ENCODE measurements at regions not wholly inside any gene's neighbourhood (a gene's known extent, or its start where the extent isn't known, plus 50 kb on each side); places are given as distances from the start of the nearest gene placed in this dataset.

DNA sequence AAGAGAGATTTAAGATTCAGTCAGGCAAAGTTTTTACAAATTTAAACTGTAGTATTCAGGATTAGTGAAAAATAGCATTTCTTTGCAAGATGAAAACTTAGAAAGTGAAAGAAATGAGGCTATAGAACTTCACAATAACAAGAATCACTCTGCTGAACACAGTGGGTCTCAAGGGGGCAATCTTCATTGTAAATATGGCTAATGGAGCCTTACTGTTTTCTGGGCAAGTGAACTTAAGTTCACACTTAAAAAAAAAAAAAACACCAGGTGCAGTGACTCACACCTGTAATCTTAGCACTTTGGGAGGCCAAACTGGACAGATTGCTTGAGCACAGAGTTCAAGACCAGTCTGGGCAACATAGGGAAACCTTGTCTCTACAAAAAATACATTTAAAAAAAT is 175.9 kb upstream of the SNX2 start:
- Histone ChIP-seq H3K4me1 (ENCODE audit: insufficient read depth, low read length) (no peaks in the 10 kb centered on the region), H3K36me3 (replicated peaks in 1 of 2; ENCODE audit: control insufficient read depth in 1 of 2, insufficient read depth in 2 of 2, low read length in 2 of 2) (no peaks in the 10 kb centered on the region), H3K79me2 (ENCODE audit: insufficient read depth, low read length) (no peaks in the 10 kb centered on the region), H3K27ac (ENCODE audit: extremely low read length, insufficient read depth, low read length) (no peak overlapping the region), H3K4me2 (ENCODE audit: low read depth, low read length) (no peak overlapping the region), H4K20me1 (ENCODE audit: insufficient read depth, low read length) (no peaks in the 10 kb centered on the region), H3K9ac (ENCODE audit: insufficient read depth, low read depth, low read length) (no peak overlapping the region), H2AFZ (ENCODE audit: low read length) (no peak overlapping the region), H3K4me3 (replicated peaks in 1 of 3; ENCODE audit: insufficient read depth in 1 of 3, low read depth in 2 of 3, low read length in 3 of 3) (no peak overlapping the region), H3K27me3 (ENCODE audit: control insufficient read depth in 1 of 2, insufficient read depth in 2 of 2, low read length in 2 of 2) (no peaks in the 10 kb centered on the region), H3K9me3 (ENCODE audit: low read length) (peaks cover 11% of the 10 kb centered on the region; the same call in 1 of the 2 replicates)
- ATAC-seq: no peak
- no TSS peak for BruUV-seq (replicated peaks)
- DNase-seq (ENCODE audit: low spot score): no peak
- no peak for FAIRE-seq
- in situ Hi-C loops (cut with HindIII; ENCODE audit: extremely low pct_ligation_motif_present, low pct_unique_long_range_greater_than_20kb): no loop called here
- TF ChIP-seq HMG20B (CRISPR knock-in tag; conservative IDR thresholded peaks at IDR 0.05) (no peak), ZNF430 (CRISPR knock-in tag; IDR thresholded peaks at IDR 0.05) (no peak), ZNF124 (CRISPR knock-in tag; IDR thresholded peaks at IDR 0.05) (no peak), MIER3 (CRISPR knock-in tag; IDR thresholded peaks at IDR 0.05; ENCODE audit: borderline replicate concordance) (no peak), TEAD2 (CRISPR knock-in tag; IDR thresholded peaks at IDR 0.05) (no peak), BRD4 (CRISPR knock-in tag; IDR thresholded peaks at IDR 0.05) (no peak), CBX1 (IDR thresholded peaks at IDR 0.05; ENCODE audit: low read depth) (no peak), RBM22 (optimal IDR thresholded peaks at IDR 0.05; ENCODE audit: low read length) (no peak), ARHGAP35 (CRISPR knock-in tag; IDR thresholded peaks at IDR 0.05; ENCODE audit: borderline replicate concordance) (no peak), SMAD1 (CRISPR knock-in tag; IDR thresholded peaks at IDR 0.05; ENCODE audit: borderline replicate concordance, low read depth) (no peak)
- TF ChIP-seq, protein P1, sequence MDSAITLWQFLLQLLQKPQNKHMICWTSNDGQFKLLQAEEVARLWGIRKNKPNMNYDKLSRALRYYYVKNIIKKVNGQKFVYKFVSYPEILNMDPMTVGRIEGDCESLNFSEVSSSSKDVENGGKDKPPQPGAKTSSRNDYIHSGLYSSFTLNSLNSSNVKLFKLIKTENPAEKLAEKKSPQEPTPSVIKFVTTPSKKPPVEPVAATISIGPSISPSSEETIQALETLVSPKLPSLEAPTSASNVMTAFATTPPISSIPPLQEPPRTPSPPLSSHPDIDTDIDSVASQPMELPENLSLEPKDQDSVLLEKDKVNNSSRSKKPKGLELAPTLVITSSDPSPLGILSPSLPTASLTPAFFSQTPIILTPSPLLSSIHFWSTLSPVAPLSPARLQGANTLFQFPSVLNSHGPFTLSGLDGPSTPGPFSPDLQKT (CRISPR knock-in tag; IDR thresholded peaks at IDR 0.05; ENCODE audit: borderline replicate concordance): no peak
- TF ChIP-seq, protein P2, sequence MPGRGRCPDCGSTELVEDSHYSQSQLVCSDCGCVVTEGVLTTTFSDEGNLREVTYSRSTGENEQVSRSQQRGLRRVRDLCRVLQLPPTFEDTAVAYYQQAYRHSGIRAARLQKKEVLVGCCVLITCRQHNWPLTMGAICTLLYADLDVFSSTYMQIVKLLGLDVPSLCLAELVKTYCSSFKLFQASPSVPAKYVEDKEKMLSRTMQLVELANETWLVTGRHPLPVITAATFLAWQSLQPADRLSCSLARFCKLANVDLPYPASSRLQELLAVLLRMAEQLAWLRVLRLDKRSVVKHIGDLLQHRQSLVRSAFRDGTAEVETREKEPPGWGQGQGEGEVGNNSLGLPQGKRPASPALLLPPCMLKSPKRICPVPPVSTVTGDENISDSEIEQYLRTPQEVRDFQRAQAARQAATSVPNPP (CRISPR knock-in tag; IDR thresholded peaks at IDR 0.05): no peak
- TF ChIP-seq, protein P3, sequence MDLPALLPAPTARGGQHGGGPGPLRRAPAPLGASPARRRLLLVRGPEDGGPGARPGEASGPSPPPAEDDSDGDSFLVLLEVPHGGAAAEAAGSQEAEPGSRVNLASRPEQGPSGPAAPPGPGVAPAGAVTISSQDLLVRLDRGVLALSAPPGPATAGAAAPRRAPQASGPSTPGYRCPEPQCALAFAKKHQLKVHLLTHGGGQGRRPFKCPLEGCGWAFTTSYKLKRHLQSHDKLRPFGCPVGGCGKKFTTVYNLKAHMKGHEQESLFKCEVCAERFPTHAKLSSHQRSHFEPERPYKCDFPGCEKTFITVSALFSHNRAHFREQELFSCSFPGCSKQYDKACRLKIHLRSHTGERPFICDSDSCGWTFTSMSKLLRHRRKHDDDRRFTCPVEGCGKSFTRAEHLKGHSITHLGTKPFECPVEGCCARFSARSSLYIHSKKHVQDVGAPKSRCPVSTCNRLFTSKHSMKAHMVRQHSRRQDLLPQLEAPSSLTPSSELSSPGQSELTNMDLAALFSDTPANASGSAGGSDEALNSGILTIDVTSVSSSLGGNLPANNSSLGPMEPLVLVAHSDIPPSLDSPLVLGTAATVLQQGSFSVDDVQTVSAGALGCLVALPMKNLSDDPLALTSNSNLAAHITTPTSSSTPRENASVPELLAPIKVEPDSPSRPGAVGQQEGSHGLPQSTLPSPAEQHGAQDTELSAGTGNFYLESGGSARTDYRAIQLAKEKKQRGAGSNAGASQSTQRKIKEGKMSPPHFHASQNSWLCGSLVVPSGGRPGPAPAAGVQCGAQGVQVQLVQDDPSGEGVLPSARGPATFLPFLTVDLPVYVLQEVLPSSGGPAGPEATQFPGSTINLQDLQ (CRISPR knock-in tag; IDR thresholded peaks at IDR 0.05): no peak
- TF ChIP-seq, protein P4, sequence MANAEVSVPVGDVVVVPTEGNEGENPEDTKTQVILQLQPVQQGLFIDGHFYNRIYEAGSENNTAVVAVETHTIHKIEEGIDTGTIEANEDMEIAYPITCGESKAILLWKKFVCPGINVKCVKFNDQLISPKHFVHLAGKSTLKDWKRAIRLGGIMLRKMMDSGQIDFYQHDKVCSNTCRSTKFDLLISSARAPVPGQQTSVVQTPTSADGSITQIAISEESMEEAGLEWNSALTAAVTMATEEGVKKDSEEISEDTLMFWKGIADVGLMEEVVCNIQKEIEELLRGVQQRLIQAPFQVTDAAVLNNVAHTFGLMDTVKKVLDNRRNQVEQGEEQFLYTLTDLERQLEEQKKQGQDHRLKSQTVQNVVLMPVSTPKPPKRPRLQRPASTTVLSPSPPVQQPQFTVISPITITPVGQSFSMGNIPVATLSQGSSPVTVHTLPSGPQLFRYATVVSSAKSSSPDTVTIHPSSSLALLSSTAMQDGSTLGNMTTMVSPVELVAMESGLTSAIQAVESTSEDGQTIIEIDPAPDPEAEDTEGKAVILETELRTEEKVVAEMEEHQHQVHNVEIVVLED (CRISPR knock-in tag; IDR thresholded peaks at IDR 0.05; ENCODE audit: borderline replicate concordance): no peak
- TF ChIP-seq, protein P5, sequence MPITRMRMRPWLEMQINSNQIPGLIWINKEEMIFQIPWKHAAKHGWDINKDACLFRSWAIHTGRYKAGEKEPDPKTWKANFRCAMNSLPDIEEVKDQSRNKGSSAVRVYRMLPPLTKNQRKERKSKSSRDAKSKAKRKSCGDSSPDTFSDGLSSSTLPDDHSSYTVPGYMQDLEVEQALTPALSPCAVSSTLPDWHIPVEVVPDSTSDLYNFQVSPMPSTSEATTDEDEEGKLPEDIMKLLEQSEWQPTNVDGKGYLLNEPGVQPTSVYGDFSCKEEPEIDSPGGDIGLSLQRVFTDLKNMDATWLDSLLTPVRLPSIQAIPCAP (CRISPR knock-in tag; IDR thresholded peaks at IDR 0.05; ENCODE audit: low read depth): no peak
- ChIA-PET POLR2A (no interaction called here), CTCF (ENCODE audit: low intra/inter-chr PET ratio, low total read pairs) (no interaction called here)
- intact Hi-C loops (cut with micrococcal nuclease; ENCODE audit: unreplicated experiment): no loop called here
